ENCODE measurements at regions not wholly inside any gene's neighbourhood (a gene's known extent, or its start where the extent isn't known, plus 50 kb on each side); places are given as distances from the start of the nearest gene placed in this dataset.
"Not testable (repeated sequence)": the region's sequence is repeated elsewhere in the genome, so short reads cannot be mapped to it uniquely, and the experiment has no call there.

GRCh38 chr5:85452322-85453025 is 1067.8 kb upstream of the EDIL3 start:
- H3K4me1 Mint-ChIP-seq, result no peaks in the 10 kb centered on the region

GRCh38 chr5:85453026-85453349 is 1068.3 kb upstream of the EDIL3 start:
- H3K4me3 Mint-ChIP-seq, result no peak overlapping the region
- H3K4me1 Mint-ChIP-seq, result no peaks in the 10 kb centered on the region
- H3K27ac Mint-ChIP-seq, result no peak overlapping the region
- no peaks in the 10 kb centered on the region for H3K27me3 Mint-ChIP-seq (ENCODE audit: low read depth, poor library complexity)
- TF ChIP-seq CTCF (IDR thresholded peaks at IDR 0.05), result no peak
- no peak for DNase-seq
- H3K9me3 Mint-ChIP-seq, result no peaks in the 10 kb centered on the region
- no peaks in the 10 kb centered on the region for H3K36me3 Mint-ChIP-seq (ENCODE audit: low read depth)

More at GRCh38 chr5:85452322-85453025, 1067.8 kb upstream of the EDIL3 start:
- no peak overlapping the region for H3K4me3 Mint-ChIP-seq
- H3K9me3 Mint-ChIP-seq, result no peaks in the 10 kb centered on the region
- H3K36me3 Mint-ChIP-seq (ENCODE audit: low read depth), result no peaks in the 10 kb centered on the region
- no peaks in the 10 kb centered on the region for H3K27me3 Mint-ChIP-seq (ENCODE audit: low read depth, poor library complexity)
- H3K27ac Mint-ChIP-seq, result no peak overlapping the region
- DNase-seq, result no peak
- no peak for TF ChIP-seq CTCF (IDR thresholded peaks at IDR 0.05)

- no peaks in the 10 kb centered on the region for H3K4me1 Mint-ChIP-seq
- no peaks in the 10 kb centered on the region for H3K27me3 Mint-ChIP-seq (ENCODE audit: low read depth, poor library complexity)
- no peaks in the 10 kb centered on the region for H3K36me3 Mint-ChIP-seq (ENCODE audit: low read depth)
- no peak for TF ChIP-seq CTCF (IDR thresholded peaks at IDR 0.05)
- H3K9me3 Mint-ChIP-seq, result no peaks in the 10 kb centered on the region
- DNase-seq, result no peak
- H3K4me3 Mint-ChIP-seq, result no peak overlapping the region
- no peak overlapping the region for H3K27ac Mint-ChIP-seq
Observed at GRCh38 chr5:85458319-85458718, 1073.6 kb upstream of the EDIL3 start.

GRCh38 chr5:85462957-85463356 is 1078.3 kb upstream of the EDIL3 start:
- no peak for TF ChIP-seq CTCF (IDR thresholded peaks at IDR 0.05)
- Mint-ChIP-seq H3K36me3 (ENCODE audit: low read depth) (no peaks in the 10 kb centered on the region), H3K9me3 (peaks cover 10% of the 10 kb centered on the region), H3K4me3 (no peak overlapping the region), H3K4me1 (no peaks in the 10 kb centered on the region), H3K27me3 (ENCODE audit: low read depth, poor library complexity) (no peaks in the 10 kb centered on the region), H3K27ac (no peak overlapping the region)
- DNase-seq, result no peak

- peaks cover 27% of the 10 kb centered on the region for H3K9me3 Mint-ChIP-seq
- H3K27ac Mint-ChIP-seq, result no peak overlapping the region
- no peak overlapping the region for H3K4me3 Mint-ChIP-seq
- no peak for TF ChIP-seq CTCF (IDR thresholded peaks at IDR 0.05)
- H3K4me1 Mint-ChIP-seq, result no peaks in the 10 kb centered on the region
- no peaks in the 10 kb centered on the region for H3K36me3 Mint-ChIP-seq (ENCODE audit: low read depth)
- no peak for DNase-seq
- no peaks in the 10 kb centered on the region for H3K27me3 Mint-ChIP-seq (ENCODE audit: low read depth, poor library complexity)
Observed at GRCh38 chr5:85466423-85466822, 1081.7 kb upstream of the EDIL3 start.

GRCh38 chr5:85472749-85473148 is 1088.1 kb upstream of the EDIL3 start:
- Mint-ChIP-seq H3K9me3 (peaks cover 18% of the 10 kb centered on the region), H3K4me3 (no peak overlapping the region)

GRCh38 chr5:85475151-85475550 is 1090.5 kb upstream of the EDIL3 start:
- not testable (repeated sequence) for DNase-seq; H3K36me3 Mint-ChIP-seq (ENCODE audit: low read depth); H3K27me3 Mint-ChIP-seq (ENCODE audit: low read depth, poor library complexity); H3K9me3 Mint-ChIP-seq; H3K4me1 Mint-ChIP-seq; H3K4me3 Mint-ChIP-seq; H3K27ac Mint-ChIP-seq

More at GRCh38 chr5:85472749-85473148, 1088.1 kb upstream of the EDIL3 start:
- Mint-ChIP-seq H3K4me1 (no peaks in the 10 kb centered on the region), H3K27me3 (ENCODE audit: low read depth, poor library complexity) (no peaks in the 10 kb centered on the region), H3K27ac (no peak overlapping the region), H3K36me3 (ENCODE audit: low read depth) (no peaks in the 10 kb centered on the region)
- no peak for DNase-seq
- no peak for TF ChIP-seq CTCF (IDR thresholded peaks at IDR 0.05)
